ENCODE measurements at regions not wholly inside any gene's neighbourhood (a gene's known extent, or its start where the extent isn't known, plus 50 kb on each side); places are given as distances from the start of the nearest gene placed in this dataset.
A peak's percentile ranks its signal among the peaks of the same experiment; 100 is the strongest.

DNA sequence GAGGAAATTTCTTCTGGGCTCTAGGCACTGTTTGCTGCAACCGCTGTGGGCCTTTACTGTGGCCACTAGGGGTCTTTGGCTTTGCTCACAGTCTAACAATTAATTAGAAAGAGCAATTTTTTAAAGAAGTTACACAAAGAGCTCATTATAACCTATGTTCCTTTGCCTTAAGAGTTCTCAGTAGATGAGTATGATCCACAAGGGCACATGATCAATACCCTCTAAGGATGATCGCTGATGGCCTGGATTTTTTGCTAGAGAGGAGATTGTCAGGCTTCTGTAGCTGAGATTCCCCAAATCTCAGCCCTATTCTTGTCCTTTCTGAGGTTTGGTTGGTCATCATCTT lies 80.8 kb upstream of the RHOBTB1 start:
- no peaks in the 10 kb centered on the region for H3K27me3 ChIP-seq (ENCODE audit: control insufficient read depth, insufficient read depth, low read length)
- POLR2A ChIA-PET = no interaction called here
- CTCF ChIA-PET = interaction anchor here (0.6 to 1.6 kb wide), 25 partner anchors 9 to 831 kb away, joined by 3 to 10 read pairs (median 4); no protein-coding TSS in a partner anchor
- no peak for DNase-seq (ENCODE audit: low read depth, low spot score)
- H3K9me3 ChIP-seq (ENCODE audit: control insufficient read depth, insufficient read depth, low read length) = no peaks in the 10 kb centered on the region
- TF ChIP-seq, protein P1, sequence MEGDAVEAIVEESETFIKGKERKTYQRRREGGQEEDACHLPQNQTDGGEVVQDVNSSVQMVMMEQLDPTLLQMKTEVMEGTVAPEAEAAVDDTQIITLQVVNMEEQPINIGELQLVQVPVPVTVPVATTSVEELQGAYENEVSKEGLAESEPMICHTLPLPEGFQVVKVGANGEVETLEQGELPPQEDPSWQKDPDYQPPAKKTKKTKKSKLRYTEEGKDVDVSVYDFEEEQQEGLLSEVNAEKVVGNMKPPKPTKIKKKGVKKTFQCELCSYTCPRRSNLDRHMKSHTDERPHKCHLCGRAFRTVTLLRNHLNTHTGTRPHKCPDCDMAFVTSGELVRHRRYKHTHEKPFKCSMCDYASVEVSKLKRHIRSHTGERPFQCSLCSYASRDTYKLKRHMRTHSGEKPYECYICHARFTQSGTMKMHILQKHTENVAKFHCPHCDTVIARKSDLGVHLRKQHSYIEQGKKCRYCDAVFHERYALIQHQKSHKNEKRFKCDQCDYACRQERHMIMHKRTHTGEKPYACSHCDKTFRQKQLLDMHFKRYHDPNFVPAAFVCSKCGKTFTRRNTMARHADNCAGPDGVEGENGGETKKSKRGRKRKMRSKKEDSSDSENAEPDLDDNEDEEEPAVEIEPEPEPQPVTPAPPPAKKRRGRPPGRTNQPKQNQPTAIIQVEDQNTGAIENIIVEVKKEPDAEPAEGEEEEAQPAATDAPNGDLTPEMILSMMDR (IDR thresholded peaks at IDR 0.05; ENCODE audit: low read depth, low read length) = peak; percentile 86
- H3K4me3 ChIP-seq (ENCODE audit: low read depth, low read length) = no peak overlapping the region
- no peak overlapping the region for H3K27ac ChIP-seq (ENCODE audit: low read depth, low read length)

DNA sequence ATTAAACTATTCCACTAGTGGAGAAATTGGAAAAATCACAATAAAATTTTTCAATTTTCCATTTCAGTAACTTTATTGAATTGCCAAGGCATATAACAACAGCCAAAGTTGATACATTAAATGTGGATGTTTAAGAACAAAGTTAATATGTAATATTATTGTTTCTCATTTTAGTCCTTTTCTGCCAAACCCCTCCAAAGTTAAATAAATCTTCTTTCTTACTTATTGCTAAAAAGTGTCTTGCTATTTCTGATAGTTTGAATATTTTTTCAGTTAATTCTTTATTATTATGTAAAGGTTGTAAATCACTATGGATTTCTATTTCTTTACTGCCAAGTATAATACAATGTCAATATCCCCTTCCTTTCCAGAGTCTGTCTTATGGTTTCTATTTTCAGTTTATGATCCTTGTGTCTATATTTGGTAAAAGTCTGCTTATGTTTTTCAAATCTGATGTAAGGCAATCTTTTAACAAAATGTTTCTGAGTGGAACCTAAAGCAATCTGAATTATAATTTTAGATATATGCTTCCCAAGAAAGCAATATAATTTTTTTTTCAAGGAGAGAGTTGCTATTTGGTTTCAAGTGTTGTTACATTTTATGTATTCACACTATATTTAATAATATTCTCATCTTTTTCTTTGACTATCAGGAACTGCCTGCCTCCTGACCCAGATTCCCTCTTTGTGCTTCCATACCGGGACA lies 80.3 kb upstream of the RHOBTB1 start:
- H3K27me3 ChIP-seq (ENCODE audit: control insufficient read depth, insufficient read depth, low read length) = no peaks in the 10 kb centered on the region
- ChIA-PET POLR2A (no interaction called here), CTCF (interaction anchor here (0.7 to 1.5 kb wide), 17 partner anchors 8 to 260 kb away, joined by 3 to 10 read pairs (median 4); no protein-coding TSS in a partner anchor)
- no peak overlapping the region for H3K27ac ChIP-seq (ENCODE audit: low read depth, low read length)
- H3K9me3 ChIP-seq (ENCODE audit: control insufficient read depth, insufficient read depth, low read length) = no peaks in the 10 kb centered on the region
- DNase-seq (ENCODE audit: low read depth, low spot score) = no peak
- no peak overlapping the region for H3K4me3 ChIP-seq (ENCODE audit: low read depth, low read length)
- TF ChIP-seq, protein P1 (IDR thresholded peaks at IDR 0.05; ENCODE audit: low read depth, low read length) = no peak

DNA sequence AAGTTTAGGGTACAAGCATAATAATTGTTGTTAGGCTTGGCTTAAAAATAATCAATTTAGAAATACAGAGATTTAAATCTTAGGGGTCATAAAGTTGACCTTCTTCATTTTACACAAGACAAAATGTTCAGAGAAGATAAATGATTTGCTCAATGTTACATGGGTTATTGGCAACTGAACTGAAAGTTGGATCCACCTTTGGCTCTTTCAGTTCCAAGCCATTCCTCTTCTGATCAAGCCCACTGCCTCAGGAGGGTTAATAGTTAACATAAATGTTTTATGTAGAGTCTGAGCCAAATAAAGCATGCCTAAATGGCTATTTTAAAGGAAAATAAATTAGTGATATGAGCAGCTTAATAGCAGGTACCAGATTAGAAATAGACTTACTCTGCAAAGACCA lies 79.1 kb upstream of the RHOBTB1 start:
- TF ChIP-seq, protein P1 (IDR thresholded peaks at IDR 0.05; ENCODE audit: low read depth, low read length) = no peak
- ChIA-PET POLR2A (no interaction called here), CTCF (no interaction called here)
- no peak overlapping the region for H3K4me3 ChIP-seq (ENCODE audit: low read depth, low read length)
- DNase-seq (ENCODE audit: low read depth, low spot score) = no peak
- H3K27ac ChIP-seq (ENCODE audit: low read depth, low read length) = no peak overlapping the region
- no peaks in the 10 kb centered on the region for H3K9me3 ChIP-seq (ENCODE audit: control insufficient read depth, insufficient read depth, low read length)
- H3K27me3 ChIP-seq (ENCODE audit: control insufficient read depth, insufficient read depth, low read length) = no peaks in the 10 kb centered on the region

- no peaks in the 10 kb centered on the region for H3K9me3 ChIP-seq (ENCODE audit: control insufficient read depth, insufficient read depth, low read length)
- no peak for DNase-seq (ENCODE audit: low read depth, low spot score)
- H3K27me3 ChIP-seq (ENCODE audit: control insufficient read depth, insufficient read depth, low read length) = no peaks in the 10 kb centered on the region
- TF ChIP-seq, protein P1 (IDR thresholded peaks at IDR 0.05; ENCODE audit: low read depth, low read length) = no peak
- CTCF ChIA-PET = no interaction called here
- POLR2A ChIA-PET = no interaction called here
- H3K27ac ChIP-seq (ENCODE audit: low read depth, low read length) = no peak overlapping the region
- no peak overlapping the region for H3K4me3 ChIP-seq (ENCODE audit: low read depth, low read length)
Observed at GRCh38 chr10:61021926-61022325, 77.9 kb upstream of the RHOBTB1 start.

DNA sequence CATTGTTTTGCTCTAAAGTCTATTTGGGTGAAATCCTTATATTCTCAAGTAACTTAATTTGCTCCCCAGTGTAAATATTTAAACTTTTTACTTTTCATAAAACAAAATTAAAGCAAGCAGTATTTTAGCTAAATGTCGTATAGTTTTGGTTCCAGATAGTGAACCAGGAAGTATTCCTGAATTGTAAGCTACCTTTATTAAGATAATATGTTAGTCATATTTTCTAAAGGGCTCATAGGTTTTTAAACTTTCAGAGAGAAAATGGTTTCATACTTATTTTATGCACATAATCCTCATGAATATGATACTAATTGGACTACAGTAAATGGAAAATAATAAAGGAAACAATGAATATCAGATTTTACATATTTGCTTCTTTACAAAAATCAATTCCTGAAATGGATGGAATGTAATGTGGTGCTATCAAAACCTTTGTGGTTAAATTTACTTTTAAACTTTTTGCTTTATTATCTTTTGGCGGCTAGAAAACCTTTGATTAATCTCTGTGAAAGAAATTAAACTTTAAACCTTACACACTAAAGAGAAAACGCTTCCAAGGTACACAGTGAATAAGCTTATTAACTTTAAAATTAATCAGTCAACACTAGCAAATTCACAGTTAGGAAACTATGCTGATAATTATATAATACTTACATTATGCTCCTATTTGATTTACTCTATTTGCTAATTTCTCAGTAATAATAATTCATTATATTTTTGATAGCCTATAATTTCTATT lies 76.6 kb upstream of the RHOBTB1 start:
- ChIA-PET POLR2A (no interaction called here), CTCF (no interaction called here)

More for the DNA sequence above, 76.6 kb upstream of the RHOBTB1 start:
- H3K27ac ChIP-seq (ENCODE audit: low read depth, low read length) = no peak overlapping the region
- H3K4me3 ChIP-seq (ENCODE audit: low read depth, low read length) = no peak overlapping the region
- no peaks in the 10 kb centered on the region for H3K27me3 ChIP-seq (ENCODE audit: control insufficient read depth, insufficient read depth, low read length)
- H3K9me3 ChIP-seq (ENCODE audit: control insufficient read depth, insufficient read depth, low read length) = no peaks in the 10 kb centered on the region
- DNase-seq (ENCODE audit: low read depth, low spot score) = no peak
- TF ChIP-seq, protein P1 (IDR thresholded peaks at IDR 0.05; ENCODE audit: low read depth, low read length) = no peak
